K562 (cell line): ENCODE measurements at regions not wholly inside any gene's neighbourhood (a gene's known extent, or its start where the extent isn't known, plus 50 kb on each side); places are given as distances from the start of the nearest gene placed in this dataset.

Experiments used
- BCOR ChIP-seq: fragments of 450-650 bp; IDR thresholded peaks from 2 replicates; pipeline ENCODE4 v1.6.1; 2016
- CBX1 ChIP-seq: sonication (generic); IDR thresholded peaks from 2 replicates; pipeline ENCODE4 v1.6.1; 2016; ENCODE audit warnings: antibody characterized with exemption, low read depth, mild to moderate bottlenecking
- KDM4B ChIP-seq, 2 experiments: fragments of 450-650 bp in 1 of 2; sonication (generic) in 1 of 2; IDR thresholded peaks; 2 replicates each; pipeline ENCODE4 v1.6.1; 2016 to 2017; ENCODE audit warnings: borderline replicate concordance in 2 of 2, antibody characterized with exemption in 1 of 2, low read depth in 1 of 2, mild to moderate bottlenecking in 1 of 2
- POLR2H ChIP-seq: IDR thresholded peaks from 2 replicates; pipeline ENCODE4 v1.6.1; 2016; ENCODE audit warnings: missing genetic modification characterization, low read depth, mild to moderate bottlenecking, control low read depth, missing compliant biosample characterization, moderate library complexity
- TAF15 ChIP-seq: fragments of 200-400 bp; formaldehyde crosslinking; IDR thresholded peaks from 2 replicates; pipeline ENCODE4 v1.6.1; 2017; ENCODE audit warnings: mild to moderate bottlenecking, low read depth, low read length, moderate library complexity
- TFAP4 ChIP-seq: sonication (generic); formaldehyde crosslinking; IDR thresholded peaks from 2 replicates; pipeline ENCODE4 v1.8.0; 2022; ENCODE audit warnings: missing genetic modification reagents, mild to moderate bottlenecking, moderate library complexity, borderline replicate concordance
- ZNF133 ChIP-seq: fragments of 250-450 bp; sonication (Bioruptor Pico); IDR thresholded peaks from 2 replicates; pipeline ENCODE4 v1.4.0; 2020; ENCODE audit warnings: mild to moderate bottlenecking
- TF ChIP-seq, protein P1 (sequence below): fragments of 450-650 bp; formaldehyde crosslinking; IDR thresholded peaks from 2 replicates; pipeline ENCODE4 v1.4.0; 2020; ENCODE audit warnings: mild to moderate bottlenecking, moderate library complexity
- TF ChIP-seq, protein P2 (sequence below): fragments of 450-650 bp; IDR thresholded peaks from 2 replicates; pipeline ENCODE4 v1.6.1; 2016; ENCODE audit warnings: missing biosample characterization, missing genetic modification characterization
- TF ChIP-seq, protein P3 (sequence below): sonication (generic); formaldehyde crosslinking; IDR thresholded peaks from 2 replicates; pipeline ENCODE4 v1.8.0; 2022; ENCODE audit warnings: missing genetic modification reagents, mild to moderate bottlenecking, borderline replicate concordance

DNA sequence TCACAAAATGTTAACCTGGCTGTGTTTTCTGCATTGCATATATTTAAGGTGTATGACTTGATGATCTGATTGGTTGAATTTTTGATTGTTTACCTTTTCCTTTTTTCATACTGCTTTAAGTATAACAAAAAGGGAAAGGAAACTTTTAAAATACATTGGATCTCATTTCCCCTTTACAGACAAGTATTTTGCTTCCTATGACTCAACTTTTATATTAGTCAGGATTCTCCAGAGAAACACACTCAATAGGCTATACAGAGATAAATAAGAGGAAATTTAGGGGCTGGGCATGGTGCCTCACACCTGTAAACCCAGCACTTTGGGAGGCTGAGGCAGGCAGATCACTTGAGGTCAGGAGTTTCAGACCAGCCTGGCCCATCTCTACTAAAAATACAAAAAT is 205.8 kb downstream of the TJP1 start (continued):
- TF ChIP-seq, protein P1, sequence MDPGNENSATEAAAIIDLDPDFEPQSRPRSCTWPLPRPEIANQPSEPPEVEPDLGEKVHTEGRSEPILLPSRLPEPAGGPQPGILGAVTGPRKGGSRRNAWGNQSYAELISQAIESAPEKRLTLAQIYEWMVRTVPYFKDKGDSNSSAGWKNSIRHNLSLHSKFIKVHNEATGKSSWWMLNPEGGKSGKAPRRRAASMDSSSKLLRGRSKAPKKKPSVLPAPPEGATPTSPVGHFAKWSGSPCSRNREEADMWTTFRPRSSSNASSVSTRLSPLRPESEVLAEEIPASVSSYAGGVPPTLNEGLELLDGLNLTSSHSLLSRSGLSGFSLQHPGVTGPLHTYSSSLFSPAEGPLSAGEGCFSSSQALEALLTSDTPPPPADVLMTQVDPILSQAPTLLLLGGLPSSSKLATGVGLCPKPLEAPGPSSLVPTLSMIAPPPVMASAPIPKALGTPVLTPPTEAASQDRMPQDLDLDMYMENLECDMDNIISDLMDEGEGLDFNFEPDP (CRISPR knock-in tag) = no peak
- TF ChIP-seq ZNF133 (CRISPR knock-in tag) (no peak), TAF15 (no peak), CBX1 (no peak), POLR2H (tag) (no peak), TFAP4 (CRISPR knock-in tag) (no peak), KDM4B (IDR thresholded peaks at IDR 0.05; ENCODE audit: borderline replicate concordance in 2 of 2, low read depth in 1 of 2) (no peak), BCOR (no peak)
- TF ChIP-seq, protein P2, sequence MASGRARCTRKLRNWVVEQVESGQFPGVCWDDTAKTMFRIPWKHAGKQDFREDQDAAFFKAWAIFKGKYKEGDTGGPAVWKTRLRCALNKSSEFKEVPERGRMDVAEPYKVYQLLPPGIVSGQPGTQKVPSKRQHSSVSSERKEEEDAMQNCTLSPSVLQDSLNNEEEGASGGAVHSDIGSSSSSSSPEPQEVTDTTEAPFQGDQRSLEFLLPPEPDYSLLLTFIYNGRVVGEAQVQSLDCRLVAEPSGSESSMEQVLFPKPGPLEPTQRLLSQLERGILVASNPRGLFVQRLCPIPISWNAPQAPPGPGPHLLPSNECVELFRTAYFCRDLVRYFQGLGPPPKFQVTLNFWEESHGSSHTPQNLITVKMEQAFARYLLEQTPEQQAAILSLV = no peak
- TF ChIP-seq, protein P3, sequence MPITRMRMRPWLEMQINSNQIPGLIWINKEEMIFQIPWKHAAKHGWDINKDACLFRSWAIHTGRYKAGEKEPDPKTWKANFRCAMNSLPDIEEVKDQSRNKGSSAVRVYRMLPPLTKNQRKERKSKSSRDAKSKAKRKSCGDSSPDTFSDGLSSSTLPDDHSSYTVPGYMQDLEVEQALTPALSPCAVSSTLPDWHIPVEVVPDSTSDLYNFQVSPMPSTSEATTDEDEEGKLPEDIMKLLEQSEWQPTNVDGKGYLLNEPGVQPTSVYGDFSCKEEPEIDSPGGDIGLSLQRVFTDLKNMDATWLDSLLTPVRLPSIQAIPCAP (CRISPR knock-in tag) = no peak
